ENCODE measurements at regions not wholly inside any gene's neighbourhood (a gene's known extent, or its start where the extent isn't known, plus 50 kb on each side); places are given as distances from the start of the nearest gene placed in this dataset.

DNA sequence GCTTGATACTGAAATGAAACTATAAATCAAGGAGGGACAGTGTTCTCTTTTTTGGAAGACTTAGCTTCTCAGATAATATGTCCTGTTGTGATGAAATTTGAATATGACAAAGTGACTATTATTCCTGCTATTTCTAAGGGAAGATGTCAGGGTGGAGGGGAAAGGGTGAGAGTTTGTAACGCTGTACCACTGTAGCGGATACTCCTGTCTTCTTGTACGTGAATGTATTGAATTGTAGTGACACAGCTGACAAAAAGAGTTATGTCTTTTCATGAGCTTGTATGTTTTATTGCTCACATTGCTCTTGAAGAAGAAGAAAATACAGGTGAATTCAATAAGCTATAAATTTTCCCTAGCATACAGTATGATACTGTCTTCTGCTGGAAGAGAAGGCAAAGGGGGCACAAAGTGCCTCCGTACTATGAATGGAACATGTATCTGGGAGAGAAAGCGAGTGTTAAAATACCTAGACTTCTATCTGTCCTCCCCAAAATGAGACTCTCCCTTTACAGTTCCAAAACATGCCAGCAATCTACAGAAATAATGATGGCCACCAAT lies 538.5 kb upstream of the LRRC4C start:
- no peaks in the 10 kb centered on the region for H3K4me1 ChIP-seq (ENCODE audit: low read length)
- H3K4me2 ChIP-seq (ENCODE audit: low read length) = no peak overlapping the region
- no peaks in the 10 kb centered on the region for H3K36me3 ChIP-seq (replicated peaks; ENCODE audit: low read depth, low read length)
- no peaks in the 10 kb centered on the region for H3K9me3 ChIP-seq (ENCODE audit: insufficient read depth, low read length)
- no peaks in the 10 kb centered on the region for H3K79me2 ChIP-seq (ENCODE audit: low read length)
- no peak overlapping the region for H2AFZ ChIP-seq (ENCODE audit: low read depth, low read length)
- H3K4me3 ChIP-seq (ENCODE audit: low read length) = no peak overlapping the region
- no peak for TF ChIP-seq EZH2phosphoT487 (IDR thresholded peaks at IDR 0.05; ENCODE audit: low read depth)
- TF ChIP-seq, protein P1, sequence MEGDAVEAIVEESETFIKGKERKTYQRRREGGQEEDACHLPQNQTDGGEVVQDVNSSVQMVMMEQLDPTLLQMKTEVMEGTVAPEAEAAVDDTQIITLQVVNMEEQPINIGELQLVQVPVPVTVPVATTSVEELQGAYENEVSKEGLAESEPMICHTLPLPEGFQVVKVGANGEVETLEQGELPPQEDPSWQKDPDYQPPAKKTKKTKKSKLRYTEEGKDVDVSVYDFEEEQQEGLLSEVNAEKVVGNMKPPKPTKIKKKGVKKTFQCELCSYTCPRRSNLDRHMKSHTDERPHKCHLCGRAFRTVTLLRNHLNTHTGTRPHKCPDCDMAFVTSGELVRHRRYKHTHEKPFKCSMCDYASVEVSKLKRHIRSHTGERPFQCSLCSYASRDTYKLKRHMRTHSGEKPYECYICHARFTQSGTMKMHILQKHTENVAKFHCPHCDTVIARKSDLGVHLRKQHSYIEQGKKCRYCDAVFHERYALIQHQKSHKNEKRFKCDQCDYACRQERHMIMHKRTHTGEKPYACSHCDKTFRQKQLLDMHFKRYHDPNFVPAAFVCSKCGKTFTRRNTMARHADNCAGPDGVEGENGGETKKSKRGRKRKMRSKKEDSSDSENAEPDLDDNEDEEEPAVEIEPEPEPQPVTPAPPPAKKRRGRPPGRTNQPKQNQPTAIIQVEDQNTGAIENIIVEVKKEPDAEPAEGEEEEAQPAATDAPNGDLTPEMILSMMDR (IDR thresholded peaks at IDR 0.05; ENCODE audit: low read depth, low read length) = no peak
- no peak overlapping the region for H3K27ac ChIP-seq (ENCODE audit: low read length)
- H3K27me3 ChIP-seq (ENCODE audit: low read depth, low read length) = no peaks in the 10 kb centered on the region
- H4K20me1 ChIP-seq (ENCODE audit: insufficient read depth, low read length) = no peaks in the 10 kb centered on the region
- H3K9ac ChIP-seq (ENCODE audit: low read length) = no peak overlapping the region

- H3K27me3 ChIP-seq (ENCODE audit: low read depth, low read length) = no peaks in the 10 kb centered on the region
Measured at GRCh38 chr11:41999066-41999465, 539.6 kb upstream of the LRRC4C start.

GRCh38 chr11:42003801-42004200 lies 544.3 kb upstream of the LRRC4C start:
- H4K20me1 ChIP-seq (ENCODE audit: insufficient read depth, low read length) = no peaks in the 10 kb centered on the region
- TF ChIP-seq, protein P1 (IDR thresholded peaks at IDR 0.05; ENCODE audit: low read depth, low read length) = no peak
- no peak for TF ChIP-seq EZH2phosphoT487 (IDR thresholded peaks at IDR 0.05; ENCODE audit: low read depth)
- H3K4me1 ChIP-seq (ENCODE audit: low read length) = no peaks in the 10 kb centered on the region
- no peak overlapping the region for H3K27ac ChIP-seq (ENCODE audit: low read length)
- no peak overlapping the region for H2AFZ ChIP-seq (ENCODE audit: low read depth, low read length)
- no peaks in the 10 kb centered on the region for H3K27me3 ChIP-seq (ENCODE audit: low read depth, low read length)
- no peak overlapping the region for H3K4me3 ChIP-seq (ENCODE audit: low read length)
- no peak overlapping the region for H3K9ac ChIP-seq (ENCODE audit: low read length)
- H3K79me2 ChIP-seq (ENCODE audit: low read length) = no peaks in the 10 kb centered on the region
- no peaks in the 10 kb centered on the region for H3K9me3 ChIP-seq (ENCODE audit: insufficient read depth, low read length)
- H3K4me2 ChIP-seq (ENCODE audit: low read length) = no peak overlapping the region
- no peaks in the 10 kb centered on the region for H3K36me3 ChIP-seq (replicated peaks; ENCODE audit: low read depth, low read length)

More at GRCh38 chr11:41999066-41999465, 539.6 kb upstream of the LRRC4C start:
- H4K20me1 ChIP-seq (ENCODE audit: insufficient read depth, low read length) = no peaks in the 10 kb centered on the region
- no peak overlapping the region for H3K4me2 ChIP-seq (ENCODE audit: low read length)
- no peak overlapping the region for H3K4me3 ChIP-seq (ENCODE audit: low read length)
- H3K9ac ChIP-seq (ENCODE audit: low read length) = no peak overlapping the region
- H3K27ac ChIP-seq (ENCODE audit: low read length) = no peak overlapping the region
- TF ChIP-seq, protein P1 (IDR thresholded peaks at IDR 0.05; ENCODE audit: low read depth, low read length) = no peak
- TF ChIP-seq EZH2phosphoT487 (IDR thresholded peaks at IDR 0.05; ENCODE audit: low read depth) = no peak
- H3K4me1 ChIP-seq (ENCODE audit: low read length) = no peaks in the 10 kb centered on the region
- H3K9me3 ChIP-seq (ENCODE audit: insufficient read depth, low read length) = no peaks in the 10 kb centered on the region
- H2AFZ ChIP-seq (ENCODE audit: low read depth, low read length) = no peak overlapping the region
- no peaks in the 10 kb centered on the region for H3K79me2 ChIP-seq (ENCODE audit: low read length)
- no peaks in the 10 kb centered on the region for H3K36me3 ChIP-seq (replicated peaks; ENCODE audit: low read depth, low read length)

GRCh38 chr11:42006766-42007165 lies 547.3 kb upstream of the LRRC4C start:
- Histone ChIP-seq H3K4me1 (ENCODE audit: low read length) (peaks cover 6% of the 10 kb centered on the region; the same call in 1 of the 2 replicates), H2AFZ (ENCODE audit: low read depth, low read length) (no peak overlapping the region), H3K4me3 (ENCODE audit: low read length) (no peak overlapping the region), H3K4me2 (ENCODE audit: low read length) (no peak overlapping the region), H3K9ac (ENCODE audit: low read length) (no peak overlapping the region), H4K20me1 (ENCODE audit: insufficient read depth, low read length) (no peaks in the 10 kb centered on the region), H3K79me2 (ENCODE audit: low read length) (no peaks in the 10 kb centered on the region), H3K9me3 (ENCODE audit: insufficient read depth, low read length) (no peaks in the 10 kb centered on the region), H3K36me3 (replicated peaks; ENCODE audit: low read depth, low read length) (no peaks in the 10 kb centered on the region), H3K27me3 (ENCODE audit: low read depth, low read length) (no peaks in the 10 kb centered on the region), H3K27ac (ENCODE audit: low read length) (no peak overlapping the region)
- TF ChIP-seq, protein P1 (IDR thresholded peaks at IDR 0.05; ENCODE audit: low read depth, low read length) = no peak
- no peak for TF ChIP-seq EZH2phosphoT487 (IDR thresholded peaks at IDR 0.05; ENCODE audit: low read depth)

Measured in OCI-LY3 (cell line).